Fibroblast of mammary gland (primary cell): ENCODE measurements at regions not wholly inside any gene's neighbourhood (a gene's known extent, or its start where the extent isn't known, plus 50 kb on each side); places are given as distances from the start of the nearest gene placed in this dataset.
"Not testable (repeated sequence)": the region's sequence is repeated elsewhere in the genome, so short reads cannot be mapped to it uniquely, and the experiment has no call there.

Experiments
- DNase-seq: peaks from one replicate; pipeline ENCODE4 v3.0.0-alpha.2; 2010; ENCODE audit warnings: low read depth
- H3K4me3 ChIP-seq: 2 replicates; pipeline ENCODE4 v1.5.1; 2011; ENCODE audit warnings: low read depth, mild to moderate bottlenecking, low read length, moderate library complexity; ENCODE audit not compliant: control insufficient read depth
- TF ChIP-seq, protein P1 (sequence below): conservative IDR thresholded peaks from 2 replicates; pipeline ENCODE4 v1.5.1; 2011; ENCODE audit warnings: low read depth, low read length, inconsistent platforms; ENCODE audit not compliant: control insufficient read depth, insufficient read depth

DNA sequence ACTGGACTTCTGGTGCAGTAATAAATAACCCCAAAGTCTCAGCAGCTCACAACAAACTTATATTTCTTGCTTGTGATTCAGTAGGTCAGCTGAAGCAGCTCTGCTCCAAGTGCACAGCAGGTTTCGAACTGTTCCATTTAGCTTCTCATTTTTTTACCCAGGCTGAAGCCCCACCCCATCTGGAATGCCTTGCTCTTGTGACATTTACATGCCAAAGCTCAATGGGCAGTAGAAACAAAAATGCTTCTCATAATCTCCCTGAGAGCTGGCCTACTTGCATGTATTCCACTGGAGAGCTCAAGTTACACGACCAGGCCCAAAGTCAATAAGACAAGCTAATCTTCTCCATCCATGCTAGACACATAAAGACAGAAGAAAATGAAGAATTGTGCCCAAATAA is 165.2 kb downstream of the HAO1 start:
- peak; percentile 9 for DNase-seq
- H3K4me3 ChIP-seq, result no peak overlapping the region
- TF ChIP-seq, protein P1, sequence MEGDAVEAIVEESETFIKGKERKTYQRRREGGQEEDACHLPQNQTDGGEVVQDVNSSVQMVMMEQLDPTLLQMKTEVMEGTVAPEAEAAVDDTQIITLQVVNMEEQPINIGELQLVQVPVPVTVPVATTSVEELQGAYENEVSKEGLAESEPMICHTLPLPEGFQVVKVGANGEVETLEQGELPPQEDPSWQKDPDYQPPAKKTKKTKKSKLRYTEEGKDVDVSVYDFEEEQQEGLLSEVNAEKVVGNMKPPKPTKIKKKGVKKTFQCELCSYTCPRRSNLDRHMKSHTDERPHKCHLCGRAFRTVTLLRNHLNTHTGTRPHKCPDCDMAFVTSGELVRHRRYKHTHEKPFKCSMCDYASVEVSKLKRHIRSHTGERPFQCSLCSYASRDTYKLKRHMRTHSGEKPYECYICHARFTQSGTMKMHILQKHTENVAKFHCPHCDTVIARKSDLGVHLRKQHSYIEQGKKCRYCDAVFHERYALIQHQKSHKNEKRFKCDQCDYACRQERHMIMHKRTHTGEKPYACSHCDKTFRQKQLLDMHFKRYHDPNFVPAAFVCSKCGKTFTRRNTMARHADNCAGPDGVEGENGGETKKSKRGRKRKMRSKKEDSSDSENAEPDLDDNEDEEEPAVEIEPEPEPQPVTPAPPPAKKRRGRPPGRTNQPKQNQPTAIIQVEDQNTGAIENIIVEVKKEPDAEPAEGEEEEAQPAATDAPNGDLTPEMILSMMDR, result no peak

DNA sequence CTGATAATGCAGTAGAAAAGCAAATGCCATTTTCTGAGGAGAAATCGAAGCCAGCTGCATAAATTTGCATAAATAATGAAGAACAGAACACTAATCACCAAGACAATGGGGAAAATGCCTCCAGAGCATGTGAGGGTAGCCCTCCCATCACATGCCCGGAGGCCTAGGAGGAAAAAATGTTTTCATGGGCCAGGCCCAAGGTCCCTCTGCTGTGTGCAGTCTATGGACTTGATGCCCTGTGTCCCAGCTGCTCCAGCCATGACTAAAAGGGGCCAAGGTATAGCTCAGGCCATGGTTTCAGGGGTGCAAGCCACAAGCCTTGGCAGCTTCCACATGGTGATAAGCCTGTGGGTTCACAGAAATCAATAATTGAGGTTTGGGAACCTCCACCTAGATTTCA is 164.1 kb downstream of the HAO1 start:
- H3K4me3 ChIP-seq, result no peak overlapping the region
- TF ChIP-seq, protein P1, result no peak
- DNase-seq, result no peak

DNA sequence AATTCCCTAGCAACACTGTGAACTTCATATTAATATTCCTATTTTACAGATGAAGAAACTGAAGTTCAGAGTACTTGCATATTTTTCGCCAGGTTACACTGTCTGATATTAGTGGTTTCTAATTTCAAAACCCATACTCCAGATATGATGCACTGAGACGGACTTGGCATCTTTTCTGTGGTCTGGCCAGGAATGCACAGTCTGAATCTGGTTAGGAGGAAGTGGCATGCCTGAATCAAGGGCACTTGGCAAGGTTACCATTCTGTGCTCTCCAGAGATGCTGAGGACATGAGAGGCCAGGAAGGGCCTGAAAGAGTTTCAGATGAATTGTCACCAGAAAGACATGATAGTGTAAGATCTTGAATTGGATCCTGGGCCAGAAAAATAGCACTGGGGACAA is 150.1 kb downstream of the HAO1 start:
- TF ChIP-seq, protein P1, result no peak
- DNase-seq, result peak; percentile 67

GRCh38 chr20:7792150-7792869 is 147.9 kb downstream of the HAO1 start:
- TF ChIP-seq, protein P1, result no peak
- H3K4me3 ChIP-seq, result no peak overlapping the region
- peak; percentile 45 for DNase-seq

More for the DNA sequence above, 150.1 kb downstream of the HAO1 start:
- no peak overlapping the region for H3K4me3 ChIP-seq

DNA sequence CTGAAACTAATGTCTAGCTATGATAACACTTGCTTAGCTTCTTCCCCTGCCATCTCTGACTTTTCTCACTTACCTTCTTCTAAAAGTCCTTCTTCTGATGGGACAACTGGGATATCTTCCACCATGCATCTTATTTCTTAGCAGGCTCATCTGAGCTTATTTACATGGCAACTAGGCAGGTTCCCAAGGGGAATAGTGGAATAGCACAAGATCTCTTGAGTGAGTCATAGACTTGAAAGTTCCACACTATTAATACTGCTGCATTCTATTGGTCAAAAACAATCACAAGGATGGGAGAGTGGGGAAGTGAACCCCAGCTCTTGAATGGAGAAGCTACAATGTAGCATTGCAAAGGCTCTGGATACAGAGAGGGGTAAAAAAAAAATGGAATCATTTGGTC is 142.1 kb downstream of the HAO1 start:
- no peak overlapping the region for H3K4me3 ChIP-seq
- TF ChIP-seq, protein P1, result no peak
- peak; percentile 56 for DNase-seq

DNA sequence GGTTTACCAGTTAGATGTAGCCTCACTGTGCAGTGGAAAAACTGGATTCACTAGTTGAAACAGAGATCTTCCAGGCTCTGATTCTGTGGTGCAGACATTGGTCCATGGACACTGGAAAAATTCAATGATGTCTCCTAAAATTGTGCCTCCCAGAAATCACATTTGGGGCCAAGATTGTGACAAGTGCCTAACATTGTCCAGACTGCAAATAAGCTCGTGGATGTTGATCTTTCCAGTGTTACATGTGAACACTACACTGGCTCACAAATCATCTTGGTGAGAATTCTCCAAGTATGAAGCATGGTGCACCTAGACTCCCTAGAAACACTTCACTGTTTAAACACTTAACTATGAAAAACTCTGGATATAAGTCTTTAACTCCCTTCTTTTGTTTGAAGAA is 140.4 kb downstream of the HAO1 start:
- TF ChIP-seq, protein P1, result no peak
- no peak for DNase-seq
- no peak overlapping the region for H3K4me3 ChIP-seq

GRCh38 chr20:7803411-7804151 is 136.7 kb downstream of the HAO1 start:
- not testable (repeated sequence) for H3K4me3 ChIP-seq, DNase-seq
